SK-N-SH (cell line): ENCODE measurements at regions not wholly inside any gene's neighbourhood (a gene's known extent, or its start where the extent isn't known, plus 50 kb on each side); places are given as distances from the start of the nearest gene placed in this dataset.

ENCODE experiments used
- CTCF ChIA-PET: fragments of 300-600, 350-600 bp; formaldehyde crosslinking; extraction: SDS; loops from one replicate; lab custom pipeline; 2021; lab: Yijun Ruan, JAX
- POLR2A ChIA-PET: fragments of 350-600 bp; sonication (Branson Sonifier 250); formaldehyde crosslinking; extraction: SDS; loops from one replicate; lab custom pipeline; 2020; ENCODE audit warnings: antibody characterized with exemption, inconsistent platforms; lab: Yijun Ruan, JAX
- DNase-seq: peaks from one replicate; pipeline ENCODE4 v3.0.0; 2012
- H2AFZ ChIP-seq: fragments of 200-600 bp; sonication (generic); 2 replicates; pipeline ENCODE4 v1.8.1; 2016; ENCODE audit warnings: antibody characterized with exemption, mild to moderate bottlenecking, low read depth
- H3F3A ChIP-seq: fragments of 200-600 bp; sonication (generic); replicated peaks from 2 replicates; pipeline ENCODE3; 2016; ENCODE audit warnings: antibody characterized with exemption, mild to moderate bottlenecking; ENCODE audit not compliant: insufficient read depth
- H3K27ac ChIP-seq, 2 experiments: fragments of 200-500 bp in 1 of 2; fragments of 200-600 bp in 1 of 2; sonication (Bioruptor generic) in 1 of 2; sonication (generic), shearing (Covaris generic) in 1 of 2; 2 replicates each; pipeline versions ENCODE4 v1.5.1 to v1.6.1; 2014 to 2016; ENCODE audit warnings: low read depth in 2 of 2, inconsistent platforms in 1 of 2, low read length in 1 of 2, mild to moderate bottlenecking in 1 of 2, mixed read lengths in 1 of 2
- H3K27me3 ChIP-seq: fragments of 200-600 bp; sonication (generic), shearing (Covaris generic); 2 replicates; pipeline ENCODE4 v1.6.1; 2016; ENCODE audit warnings: mixed run types; ENCODE audit not compliant: insufficient read depth
- H3K36me3 ChIP-seq, 2 experiments: fragments of 200-500 bp in 1 of 2; fragments of 200-600 bp in 1 of 2; sonication (Bioruptor generic) in 1 of 2; sonication (generic) in 1 of 2; replicated peaks in 1 of 2; 2 replicates each; pipeline versions ENCODE3 to v1.5.1; 2014 to 2016; ENCODE audit warnings: low read length in 1 of 2, mild to moderate bottlenecking in 1 of 2; ENCODE audit not compliant: insufficient read depth in 2 of 2, control insufficient read depth in 1 of 2
- H3K4me1 ChIP-seq, 2 experiments: fragments of 200-500 bp in 1 of 2; fragments of 200-600 bp in 1 of 2; sonication (Bioruptor generic) in 1 of 2; sonication (generic), shearing (Covaris generic) in 1 of 2; 2 replicates each; pipeline versions ENCODE4 v1.5.1 to v1.6.1; 2014 to 2016; ENCODE audit warnings: low read depth in 1 of 2, low read length in 1 of 2, mixed run types in 1 of 2; ENCODE audit not compliant: insufficient read depth in 2 of 2, control insufficient read depth in 1 of 2
- H3K4me2 ChIP-seq: fragments of 200-600 bp; sonication (generic), shearing (Covaris generic); 2 replicates; pipeline ENCODE4 v1.6.1; 2017; ENCODE audit warnings: mixed run types
- H3K4me3 ChIP-seq, 2 experiments: fragments of 200-500 bp in 1 of 2; fragments of 200-600 bp in 1 of 2; sonication (Bioruptor generic) in 1 of 2; sonication (generic), shearing (Covaris generic) in 1 of 2; 2 replicates each; pipeline versions ENCODE4 v1.5.1 to v1.8.1; 2014 to 2016; ENCODE audit warnings: low read depth in 2 of 2, inconsistent platforms in 1 of 2, low read length in 1 of 2, mild to moderate bottlenecking in 1 of 2, mixed read lengths in 1 of 2, moderate library complexity in 1 of 2
- H3K79me2 ChIP-seq: fragments of 200-600 bp; sonication (generic); 2 replicates; pipeline ENCODE4 v1.8.1; 2017; ENCODE audit warnings: mild to moderate bottlenecking; ENCODE audit not compliant: insufficient read depth
- H3K9ac ChIP-seq: fragments of 200-600 bp; sonication (generic); 2 replicates; pipeline ENCODE4 v1.6.1; 2017; ENCODE audit warnings: mixed run types
- H3K9me2 ChIP-seq: fragments of 200-600 bp; sonication (generic); 2 replicates; pipeline ENCODE4 v1.6.1; 2017; ENCODE audit warnings: mixed run types
- H3K9me3 ChIP-seq: fragments of 200-600 bp; sonication (generic); 2 replicates; pipeline ENCODE4 v1.6.1; 2017; ENCODE audit warnings: mixed run types, mild to moderate bottlenecking, moderate library complexity
- H4K20me1 ChIP-seq: fragments of 200-600 bp; sonication (generic); 2 replicates; pipeline ENCODE4 v1.6.1; 2017; ENCODE audit warnings: mild to moderate bottlenecking, mixed run types; ENCODE audit not compliant: insufficient read depth
- CHD2 ChIP-seq: fragments of 150-350 bp; IDR thresholded peaks from 2 replicates; pipeline ENCODE4 v1.6.1; 2018; ENCODE audit warnings: low read length; ENCODE audit not compliant: partially characterized antibody
- CTCF ChIP-seq: fragments of 200-600 bp; sonication (generic); IDR thresholded peaks from 2 replicates; pipeline ENCODE4 v1.6.1; 2017; ENCODE audit warnings: antibody characterized with exemption, mild to moderate bottlenecking, moderate library complexity
- EP300 ChIP-seq, 2 experiments: IDR thresholded peaks; 2 replicates each; pipeline versions ENCODE4 v1.4.0 to v1.6.1; 2012; ENCODE audit warnings: borderline replicate concordance in 1 of 2, low read depth in 1 of 2, low read length in 1 of 2
- FOXM1 ChIP-seq: IDR thresholded peaks from 2 replicates; pipeline ENCODE4 v1.4.0; 2012; ENCODE audit warnings: low read depth, mild to moderate bottlenecking
- GABPA ChIP-seq: IDR thresholded peaks from 2 replicates; pipeline ENCODE4 v1.4.0; 2012; ENCODE audit warnings: low read depth, mild to moderate bottlenecking
- GATA2 ChIP-seq: sonication (generic); formaldehyde crosslinking; IDR thresholded peaks from 2 replicates; pipeline ENCODE4 v1.5.0; 2020; ENCODE audit warnings: mild to moderate bottlenecking, missing genetic modification reagents
- IRF3 ChIP-seq: fragments of 150-350 bp; IDR thresholded peaks from 2 replicates; pipeline ENCODE4 v1.6.1; 2016; ENCODE audit warnings: mild to moderate bottlenecking, low read depth, low read length
- JUND ChIP-seq: IDR thresholded peaks from 2 replicates; pipeline ENCODE4 v1.4.0; 2012
- MEF2A ChIP-seq: IDR thresholded peaks from 2 replicates; pipeline ENCODE4 v1.4.0; 2012; ENCODE audit warnings: low read depth, borderline replicate concordance
- NFIC ChIP-seq: IDR thresholded peaks from 2 replicates; pipeline ENCODE4 v1.4.0; 2012; ENCODE audit warnings: borderline replicate concordance
- NRF1 ChIP-seq: IDR thresholded peaks from 2 replicates; pipeline ENCODE4 v1.6.1; 2012; ENCODE audit warnings: low read depth, mild to moderate bottlenecking, low read length
- PBX3 ChIP-seq: IDR thresholded peaks from 2 replicates; pipeline ENCODE4; 2012
- RAD21 ChIP-seq: IDR thresholded peaks from 2 replicates; pipeline ENCODE4 v1.6.1; 2012; ENCODE audit warnings: mild to moderate bottlenecking, low read length
- RCOR1 ChIP-seq: fragments of 150-350 bp; IDR thresholded peaks from 2 replicates; pipeline ENCODE4 v1.6.1; 2017; ENCODE audit warnings: antibody characterized with exemption, low read length
- SIN3A ChIP-seq: IDR thresholded peaks from 2 replicates; pipeline ENCODE4 v1.6.1; 2012; ENCODE audit warnings: low read depth, mild to moderate bottlenecking, low read length, moderate library complexity, borderline replicate concordance
- SMC3 ChIP-seq: IDR thresholded peaks from 2 replicates; pipeline ENCODE4 v1.6.1; 2012; ENCODE audit warnings: low read depth, low read length, improper control_type of control experiment
- TAF1 ChIP-seq: IDR thresholded peaks from 2 replicates; pipeline ENCODE4 v1.6.1; 2012; ENCODE audit warnings: low read depth, mild to moderate bottlenecking, low read length, moderate library complexity, borderline replicate concordance
- TCF12 ChIP-seq: IDR thresholded peaks from 2 replicates; pipeline ENCODE4 v1.4.0; 2012
- ZBTB33 ChIP-seq: IDR thresholded peaks from 2 replicates; pipeline ENCODE4 v1.4.0; 2012; ENCODE audit warnings: low read depth, borderline replicate concordance
- WGBS: methylation state at CpG from one replicate; pipeline ENCODE4 v1.1.6; 2017; ENCODE audit warnings: low lambda C conversion rate; 5-methylcytosine and 5-hydroxymethylcytosine counted together
- TF ChIP-seq, protein P1 (sequence below): IDR thresholded peaks from 2 replicates; pipeline ENCODE4 v1.4.0; 2012; ENCODE audit warnings: low read depth

GRCh38 chr2:187138265-187138664 lies 289.3 kb upstream of the ZSWIM2 start:
- POLR2A ChIA-PET = interaction anchor here (0.7 kb wide), 1 partner anchor 404 kb away, joined by 7 read pairs; no protein-coding TSS in a partner anchor
- Histone ChIP-seq H3K36me3 (no peaks in the 10 kb centered on the region), H3K4me3 (no peak overlapping the region)
- WGBS = 13% methylated on average over 1 of the region's 1 CpG
- TF ChIP-seq SMC3 (peak; percentile 55), CTCF (peak; percentile 69), TCF12 (no peak), RAD21 (peak; percentile 74)
- TF ChIP-seq, all 33 proteins: peak for 3
- Histone ChIP-seq H2AFZ (no peak overlapping the region), H3K27me3 (no peaks in the 10 kb centered on the region), H3K27ac (no peak overlapping the region), H3K9me2 (no peaks in the 10 kb centered on the region), H3K4me1 (no peaks in the 10 kb centered on the region), H3F3A (no peaks in the 10 kb centered on the region), H3K9ac (no peak overlapping the region), H3K79me2 (no peaks in the 10 kb centered on the region), H4K20me1 (no peaks in the 10 kb centered on the region), H3K9me3 (0 out of 2 replicates have a peak, but pooled peaks cover 3% of the 10 kb centered on the region), H3K4me2 (no peak overlapping the region)
- peak; percentile 3 for DNase-seq
- CTCF ChIA-PET = interaction anchor here (0.5 to 1.4 kb wide), 16 partner anchors 9 to 1977 kb away, joined by 3 to 10 read pairs (median 3); partner anchors contain the start of gene CALCRL

- Histone ChIP-seq H3K4me2 (no peak overlapping the region), H3K27ac (no peak overlapping the region), H3K9ac (no peak overlapping the region), H3K4me3 (no peak overlapping the region), H3K79me2 (no peaks in the 10 kb centered on the region), H3K9me3 (0 out of 2 replicates have a peak, but pooled peaks cover 3% of the 10 kb centered on the region), H3K36me3 (no peaks in the 10 kb centered on the region), H3K9me2 (no peaks in the 10 kb centered on the region), H3K4me1 (no peaks in the 10 kb centered on the region), H2AFZ (no peak overlapping the region), H3K27me3 (no peaks in the 10 kb centered on the region), H3F3A (no peaks in the 10 kb centered on the region), H4K20me1 (no peaks in the 10 kb centered on the region)
- WGBS = 84% methylated on average over 3 of the region's 3 CpGs
- ChIA-PET POLR2A (no interaction called here), CTCF (interaction anchor here (0.6 to 1.6 kb wide), 3 partner anchors 274 to 316 kb away, joined by 3 to 6 read pairs (median 3); no protein-coding TSS in a partner anchor)
- DNase-seq = no peak
- TF ChIP-seq RAD21 = no peak
- no peak for TF ChIP-seq EP300 (IDR thresholded peaks at IDR 0.05; ENCODE audit: borderline replicate concordance in 1 of 2, low read depth in 1 of 2, low read length in 1 of 2)
- no peak for TF ChIP-seq MEF2A
- TF ChIP-seq PBX3 = no peak
- TF ChIP-seq RCOR1 = no peak
- TF ChIP-seq TAF1 = no peak
- TF ChIP-seq JUND = no peak
- TF ChIP-seq SIN3A = no peak
- TF ChIP-seq ZBTB33 = no peak
- no peak for TF ChIP-seq FOXM1
- TF ChIP-seq GABPA = no peak
- TF ChIP-seq NFIC = no peak
- no peak for TF ChIP-seq NRF1
- TF ChIP-seq IRF3 = no peak
- TF ChIP-seq GATA2 (CRISPR knock-in tag) = no peak
- no peak for TF ChIP-seq CHD2
- no peak for TF ChIP-seq CTCF
- TF ChIP-seq, protein P1, sequence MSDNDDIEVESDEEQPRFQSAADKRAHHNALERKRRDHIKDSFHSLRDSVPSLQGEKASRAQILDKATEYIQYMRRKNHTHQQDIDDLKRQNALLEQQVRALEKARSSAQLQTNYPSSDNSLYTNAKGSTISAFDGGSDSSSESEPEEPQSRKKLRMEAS = no peak
Measured at GRCh38 chr2:187136646-187137045, 287.7 kb upstream of the ZSWIM2 start.
